AG04450 (cell line): ENCODE measurements at regions not wholly inside any gene's neighbourhood (a gene's known extent, or its start where the extent isn't known, plus 50 kb on each side); places are given as distances from the start of the nearest gene placed in this dataset.

Experiments used
- CTCF ChIA-PET: fragments of 300-600, 350-600 bp; formaldehyde crosslinking; extraction: SDS; loops from one replicate; lab custom pipeline; 2022; ENCODE audit warnings: antibody characterized with exemption, inconsistent platforms; lab: Charles Lee
- POLR2A ChIA-PET: fragments of 350-600 bp; formaldehyde crosslinking; extraction: SDS; loops from one replicate; lab custom pipeline; 2021; ENCODE audit warnings: antibody characterized with exemption, inconsistent platforms; lab: Yijun Ruan, JAX
- DNase-seq: peaks from one replicate; pipeline ENCODE4 v3.0.0-alpha.2; 2011; ENCODE audit warnings: low read depth, low spot score
- H3K27ac ChIP-seq: one replicate; pipeline ENCODE4 v1.5.1; 2012; ENCODE audit warnings: low read depth, low read length, control low read depth
- H3K27me3 ChIP-seq: one replicate; pipeline ENCODE4 v1.6.0; 2012; ENCODE audit warnings: low read length; ENCODE audit not compliant: control insufficient read depth, insufficient read depth
- H3K4me3 ChIP-seq: 2 replicates; pipeline ENCODE4 v1.5.1; 2011; ENCODE audit warnings: mild to moderate bottlenecking, low read depth, low read length, control low read depth
- H3K9me3 ChIP-seq: 2 replicates; pipeline ENCODE4 v1.5.1; 2012; ENCODE audit warnings: low read length; ENCODE audit not compliant: control insufficient read depth, insufficient read depth
- TF ChIP-seq, protein P1 (sequence below): IDR thresholded peaks from 2 replicates; pipeline ENCODE4 v1.5.1; 2011; ENCODE audit warnings: low read depth, low read length, control low read depth, inconsistent platforms

DNA sequence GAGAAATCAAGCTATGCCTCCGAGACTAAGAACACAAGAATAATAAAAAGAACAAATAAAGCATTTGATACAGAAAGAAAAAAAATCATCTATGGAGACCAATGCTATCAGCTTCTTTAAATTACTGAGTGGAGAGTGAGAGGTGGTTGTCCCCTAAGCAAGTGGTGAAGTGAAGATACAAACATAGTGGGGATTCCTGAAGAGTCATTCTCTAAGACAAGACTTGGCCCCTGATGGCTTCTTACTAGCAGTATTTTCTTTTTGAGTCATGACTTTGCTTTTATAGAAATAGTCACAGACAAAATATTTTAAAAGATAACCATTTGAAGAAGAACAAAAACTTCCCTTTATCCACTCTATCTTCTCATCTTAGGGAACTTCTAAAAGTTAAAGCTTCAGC lies 261.4 kb upstream of the PRDM1 start:
- Histone ChIP-seq H3K9me3 (peaks cover 4% of the 10 kb centered on the region; the same call in 1 of the 2 replicates), H3K4me3 (no peak overlapping the region), H3K27ac (no peak overlapping the region), H3K27me3 (no peaks in the 10 kb centered on the region)
- TF ChIP-seq, protein P1, sequence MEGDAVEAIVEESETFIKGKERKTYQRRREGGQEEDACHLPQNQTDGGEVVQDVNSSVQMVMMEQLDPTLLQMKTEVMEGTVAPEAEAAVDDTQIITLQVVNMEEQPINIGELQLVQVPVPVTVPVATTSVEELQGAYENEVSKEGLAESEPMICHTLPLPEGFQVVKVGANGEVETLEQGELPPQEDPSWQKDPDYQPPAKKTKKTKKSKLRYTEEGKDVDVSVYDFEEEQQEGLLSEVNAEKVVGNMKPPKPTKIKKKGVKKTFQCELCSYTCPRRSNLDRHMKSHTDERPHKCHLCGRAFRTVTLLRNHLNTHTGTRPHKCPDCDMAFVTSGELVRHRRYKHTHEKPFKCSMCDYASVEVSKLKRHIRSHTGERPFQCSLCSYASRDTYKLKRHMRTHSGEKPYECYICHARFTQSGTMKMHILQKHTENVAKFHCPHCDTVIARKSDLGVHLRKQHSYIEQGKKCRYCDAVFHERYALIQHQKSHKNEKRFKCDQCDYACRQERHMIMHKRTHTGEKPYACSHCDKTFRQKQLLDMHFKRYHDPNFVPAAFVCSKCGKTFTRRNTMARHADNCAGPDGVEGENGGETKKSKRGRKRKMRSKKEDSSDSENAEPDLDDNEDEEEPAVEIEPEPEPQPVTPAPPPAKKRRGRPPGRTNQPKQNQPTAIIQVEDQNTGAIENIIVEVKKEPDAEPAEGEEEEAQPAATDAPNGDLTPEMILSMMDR = no peak
- DNase-seq = no peak
- ChIA-PET POLR2A (no interaction called here), CTCF (interaction anchor here (0.6 to 1.5 kb wide), 2 partner anchors 10 to 15 kb away, joined by 3 to 6 read pairs; no protein-coding TSS in a partner anchor)

DNA sequence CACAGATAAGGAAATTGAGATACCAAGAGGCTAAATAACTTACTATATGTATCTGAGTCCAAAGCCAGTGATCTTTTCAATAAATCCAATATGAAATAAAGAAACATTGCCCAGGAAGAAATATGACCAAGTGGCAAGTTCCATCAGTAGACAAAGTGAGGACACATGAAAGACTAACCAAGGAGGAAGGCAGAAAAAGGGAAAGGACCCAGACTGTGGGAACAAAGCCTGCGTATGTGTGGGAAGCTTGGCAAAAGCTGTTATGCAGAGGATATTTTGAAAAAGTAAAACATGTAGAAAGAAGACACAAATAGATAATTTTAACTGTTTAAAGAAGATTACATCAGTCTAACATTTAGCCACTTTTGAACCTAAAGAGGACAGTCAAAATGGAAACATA lies 264.4 kb upstream of the PRDM1 start:
- no peak overlapping the region for H3K27ac ChIP-seq
- ChIA-PET CTCF (no interaction called here), POLR2A (no interaction called here)
- TF ChIP-seq, protein P1 = no peak
- no peak overlapping the region for H3K4me3 ChIP-seq
- peaks cover 4% of the 10 kb centered on the region; the same call in 1 of the 2 replicates for H3K9me3 ChIP-seq
- no peak for DNase-seq
- H3K27me3 ChIP-seq = no peaks in the 10 kb centered on the region

DNA sequence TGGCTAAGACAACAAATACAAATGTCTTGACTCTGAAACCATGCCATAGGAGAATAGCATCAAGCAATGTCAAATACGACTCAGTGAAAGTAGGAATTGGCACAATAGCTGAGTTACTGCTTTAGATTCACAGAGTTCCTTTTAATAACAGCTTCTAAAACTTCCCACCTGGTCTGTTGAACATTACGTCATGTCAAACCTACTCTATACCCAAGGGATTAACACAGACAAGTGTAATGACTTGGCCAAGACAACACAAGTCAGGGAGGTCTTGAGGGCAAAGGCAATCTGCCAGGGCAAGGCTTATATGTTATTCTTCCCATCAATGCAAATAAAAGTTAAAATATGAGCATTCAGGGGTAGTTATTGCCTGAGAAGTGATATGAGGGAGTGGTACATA lies 265.1 kb upstream of the PRDM1 start:
- H3K9me3 ChIP-seq = peaks cover 4% of the 10 kb centered on the region; the same call in 1 of the 2 replicates
- TF ChIP-seq, protein P1 = no peak
- ChIA-PET POLR2A (no interaction called here), CTCF (no interaction called here)
- no peak overlapping the region for H3K4me3 ChIP-seq
- DNase-seq = no peak
- H3K27ac ChIP-seq = no peak overlapping the region
- H3K27me3 ChIP-seq = no peaks in the 10 kb centered on the region

DNA sequence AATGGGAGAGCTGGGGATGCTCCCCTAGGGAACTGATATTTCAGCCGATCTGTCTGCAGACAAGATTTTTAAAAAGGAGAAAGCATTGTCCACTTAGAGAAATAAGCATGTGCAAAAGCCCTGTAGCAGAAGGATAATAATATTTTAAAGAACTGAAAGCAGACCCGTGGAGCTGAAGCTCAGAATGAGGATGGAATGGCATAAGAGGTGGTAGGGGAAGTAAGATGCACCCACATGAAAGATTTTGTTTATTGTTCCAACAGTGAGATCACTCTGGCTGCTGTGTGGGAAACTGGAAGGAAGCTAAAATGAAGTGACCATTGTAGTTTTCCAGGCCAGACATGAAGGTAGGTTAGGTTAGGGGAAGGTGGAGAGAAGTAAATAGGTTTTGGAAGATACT lies 266.4 kb upstream of the PRDM1 start:
- H3K27ac ChIP-seq = no peak overlapping the region
- ChIA-PET POLR2A (no interaction called here), CTCF (no interaction called here)
- H3K9me3 ChIP-seq = peaks cover 4% of the 10 kb centered on the region; the same call in 1 of the 2 replicates
- H3K4me3 ChIP-seq = no peak overlapping the region
- no peaks in the 10 kb centered on the region for H3K27me3 ChIP-seq
- no peak for DNase-seq
- TF ChIP-seq, protein P1 = no peak

DNA sequence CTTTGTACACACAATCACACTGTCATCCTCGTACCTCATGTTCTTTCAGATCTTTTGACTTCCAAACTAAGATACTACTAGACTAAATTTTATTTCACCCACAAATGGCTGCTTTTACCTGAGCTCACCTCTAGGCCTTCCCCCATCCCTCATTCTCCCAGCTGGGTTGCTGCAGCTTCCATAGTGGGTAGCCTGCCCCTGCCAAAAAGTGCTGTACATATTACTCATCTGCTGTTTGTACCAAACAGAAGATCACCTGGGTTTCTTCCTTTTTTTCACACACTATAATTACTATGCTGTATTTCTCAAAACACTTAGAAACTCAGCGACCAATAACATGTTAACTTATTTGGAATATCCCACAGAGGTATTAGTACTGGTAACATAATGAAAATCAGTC lies 267.6 kb upstream of the PRDM1 start:
- Histone ChIP-seq H3K27ac (no peak overlapping the region), H3K27me3 (no peaks in the 10 kb centered on the region), H3K9me3 (peaks cover 4% of the 10 kb centered on the region; the same call in 1 of the 2 replicates), H3K4me3 (no peak overlapping the region)
- no peak for DNase-seq
- POLR2A ChIA-PET = no interaction called here
- TF ChIP-seq, protein P1 = no peak
- CTCF ChIA-PET = no interaction called here
